K562 (cell line): ENCODE measurements at regions not wholly inside any gene's neighbourhood (a gene's known extent, or its start where the extent isn't known, plus 50 kb on each side); places are given as distances from the start of the nearest gene placed in this dataset.

Experiments
- AFF1 ChIP-seq, 2 experiments: fragments of 450-650 bp; IDR thresholded peaks; 2 replicates each; pipeline ENCODE4 v1.6.1; 2018; ENCODE audit warnings: mild to moderate bottlenecking in 2 of 2, low read depth in 1 of 2; ENCODE audit not compliant: partially characterized antibody in 2 of 2
- CHD4 ChIP-seq: fragments of 200-600 bp; sonication (generic); IDR thresholded peaks from 3 replicates; pipeline ENCODE4 v1.6.1; 2012; ENCODE audit warnings: low read depth, mild to moderate bottlenecking, mixed read lengths, low read length, inconsistent platforms; ENCODE audit not compliant: insufficient read depth, insufficient replicate concordance, poor library complexity, severe bottlenecking
- COPS2 ChIP-seq: fragments of 450-650 bp; conservative IDR thresholded peaks from 2 replicates; pipeline ENCODE4 v1.6.1; 2016; ENCODE audit warnings: mild to moderate bottlenecking, moderate library complexity
- DLX4 ChIP-seq: fragments of 250-450 bp; sonication (Bioruptor Pico); IDR thresholded peaks from 2 replicates; pipeline ENCODE4 v1.6.1; 2021; ENCODE audit warnings: mild to moderate bottlenecking
- ELF1 ChIP-seq: fragments of 200-800 bp; sonication (Bioruptor generic); IDR thresholded peaks from 2 replicates; pipeline ENCODE4 v1.6.1; 2016; ENCODE audit warnings: missing genetic modification characterization, missing compliant biosample characterization
- ETV5 ChIP-seq: sonication (generic); formaldehyde crosslinking; IDR thresholded peaks from 2 replicates; pipeline ENCODE4 v1.4.0; 2020; ENCODE audit warnings: low read depth, mild to moderate bottlenecking, missing genetic modification reagents
- FOS ChIP-seq: IDR thresholded peaks from 3 replicates; pipeline ENCODE4 v1.6.1; 2011; ENCODE audit not compliant: insufficient read length; ENCODE audit errors: extremely low read depth
- FOXM1 ChIP-seq, 2 experiments: fragments of 450-650 bp in 1 of 2; sonication (generic) in 1 of 2; formaldehyde crosslinking in 1 of 2; IDR thresholded peaks; 2 replicates each; pipeline versions ENCODE4 v1.6.1 to v1.9.0; 2017 to 2022; ENCODE audit warnings: low read depth in 2 of 2, mild to moderate bottlenecking in 2 of 2, missing genetic modification reagents in 1 of 2, moderate library complexity in 1 of 2
- ILK ChIP-seq: fragments of 450-650 bp; IDR thresholded peaks from 2 replicates; pipeline ENCODE4 v1.6.1; 2016; ENCODE audit warnings: missing genetic modification characterization, low read depth, mild to moderate bottlenecking, missing compliant biosample characterization, moderate library complexity, borderline replicate concordance
- MBD1 ChIP-seq: fragments of 250-450 bp; sonication (Bioruptor Pico); IDR thresholded peaks from 2 replicates; pipeline ENCODE4 v1.8.0; 2022; ENCODE audit warnings: inconsistent platforms
- RFX5 ChIP-seq: IDR thresholded peaks from 2 replicates; pipeline ENCODE4 v1.6.1; 2011; ENCODE audit warnings: low read depth, mild to moderate bottlenecking, improper control_type of control experiment, low read length
- TSC22D4 ChIP-seq: fragments of 450-650 bp; IDR thresholded peaks from 2 replicates; pipeline ENCODE4 v1.6.1; 2016; ENCODE audit warnings: missing genetic modification characterization, missing biosample characterization, control low read depth
- ZKSCAN3 ChIP-seq: fragments of 250-450 bp; sonication (Bioruptor Pico); IDR thresholded peaks from 2 replicates; pipeline ENCODE4 v1.4.0; 2020
- ZNF347 ChIP-seq: fragments of 450-650 bp; formaldehyde crosslinking; IDR thresholded peaks from 2 replicates; pipeline ENCODE4 v1.4.0; 2020; ENCODE audit warnings: low read depth, mild to moderate bottlenecking, moderate library complexity
- ZNF699 ChIP-seq: fragments of 250-450 bp; sonication (Bioruptor Pico); IDR thresholded peaks from 2 replicates; pipeline ENCODE4 v1.8.0; 2021; ENCODE audit warnings: mild to moderate bottlenecking, moderate library complexity; ENCODE audit not compliant: insufficient replicate concordance
- ZNF830 ChIP-seq: fragments of 250-450 bp; sonication (Bioruptor Pico); IDR thresholded peaks from 2 replicates; pipeline ENCODE4 v1.5.0; 2021; ENCODE audit warnings: mild to moderate bottlenecking
- ZSCAN29 ChIP-seq: fragments of 450-650 bp; IDR thresholded peaks from 2 replicates; pipeline ENCODE4 v1.6.1; 2017
- TF ChIP-seq, protein P1 (sequence below): fragments of 250-450 bp; sonication (Bioruptor Pico); IDR thresholded peaks from 2 replicates; pipeline ENCODE4 v1.4.0; 2020; ENCODE audit warnings: mild to moderate bottlenecking, moderate library complexity

DNA sequence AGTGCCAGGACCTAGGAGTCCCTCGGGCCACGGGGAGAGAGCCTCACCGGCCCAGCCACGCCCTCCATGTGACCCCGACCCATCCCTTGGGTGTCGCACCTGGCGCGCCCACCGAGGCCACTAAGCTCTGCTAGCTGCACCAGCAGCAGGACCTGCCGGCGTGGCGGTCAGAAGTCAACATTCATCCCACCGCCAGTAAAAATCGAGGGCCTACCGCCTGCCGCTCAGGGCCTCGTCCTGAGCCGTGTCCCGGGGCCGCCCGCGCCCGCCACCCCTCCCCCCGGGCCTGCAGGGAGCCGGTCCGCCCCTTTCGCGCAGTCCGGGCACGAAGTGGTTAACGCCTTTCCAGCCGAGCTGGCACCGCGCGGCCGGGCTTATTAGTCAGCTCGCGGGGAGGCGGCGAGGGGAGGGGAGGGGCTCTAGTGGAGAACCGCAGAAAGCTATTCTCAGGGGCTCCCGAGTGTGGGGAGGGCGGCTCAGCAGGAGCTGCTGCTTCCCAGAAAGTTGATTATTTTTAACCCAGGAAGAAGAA, 124.4 kb downstream of the C9orf50 start (continued):
- TF ChIP-seq AFF1 (IDR thresholded peaks at IDR 0.05; ENCODE audit: low read depth in 1 of 2, partially characterized antibody in 2 of 2) (peak in 1 of 2 experiments; percentile 44), ETV5 (CRISPR knock-in tag) (no peak; the same call in 1 of the 2 replicates), ZNF830 (CRISPR knock-in tag) (no peak), RFX5 (no peak), FOS (no peak), TSC22D4 (tag) (no peak), MBD1 (CRISPR knock-in tag) (no peak), ELF1 (no peak), ZNF699 (no peak), ZNF347 (no peak), ILK (tag) (no peak), ZSCAN29 (no peak), FOXM1 (IDR thresholded peaks at IDR 0.05; ENCODE audit: low read depth) (no peak), FOXM1 (CRISPR knock-in tag; IDR thresholded peaks at IDR 0.05; ENCODE audit: low read depth) (peak; percentile 79; the same call in 1 of the 2 replicates), DLX4 (CRISPR knock-in tag) (no peak), COPS2 (no peak), CHD4 (no peak), ZKSCAN3 (CRISPR knock-in tag) (no peak)
- TF ChIP-seq, protein P1, sequence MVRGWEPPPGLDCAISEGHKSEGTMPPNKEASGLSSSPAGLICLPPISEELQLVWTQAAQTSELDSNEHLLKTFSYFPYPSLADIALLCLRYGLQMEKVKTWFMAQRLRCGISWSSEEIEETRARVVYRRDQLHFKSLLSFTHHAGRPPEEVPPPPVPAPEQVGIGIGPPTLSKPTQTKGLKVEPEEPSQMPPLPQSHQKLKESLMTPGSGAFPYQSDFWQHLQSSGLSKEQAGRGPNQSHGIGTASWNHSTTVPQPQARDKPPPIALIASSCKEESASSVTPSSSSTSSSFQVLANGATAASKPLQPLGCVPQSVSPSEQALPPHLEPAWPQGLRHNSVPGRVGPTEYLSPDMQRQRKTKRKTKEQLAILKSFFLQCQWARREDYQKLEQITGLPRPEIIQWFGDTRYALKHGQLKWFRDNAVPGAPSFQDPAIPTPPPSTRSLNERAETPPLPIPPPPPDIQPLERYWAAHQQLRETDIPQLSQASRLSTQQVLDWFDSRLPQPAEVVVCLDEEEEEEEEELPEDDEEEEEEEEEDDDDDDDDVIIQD: no peak
